ENCODE measurements at regions not wholly inside any gene's neighbourhood (a gene's known extent, or its start where the extent isn't known, plus 50 kb on each side); places are given as distances from the start of the nearest gene placed in this dataset.

- intact Hi-C loops (cut with micrococcal nuclease; ENCODE audit: unreplicated experiment), result no loop called here
- TF ChIP-seq SRF (IDR thresholded peaks at IDR 0.05; ENCODE audit: low read depth in 2 of 2, low read length in 2 of 2) (no peak), RUNX3 (IDR thresholded peaks at IDR 0.05; ENCODE audit: low read length) (no peak), REST (IDR thresholded peaks at IDR 0.05; ENCODE audit: low read depth, low read length) (no peak), TBL1XR1 (IDR thresholded peaks at IDR 0.05; ENCODE audit: low read depth, low read length) (no peak), SIN3A (IDR thresholded peaks at IDR 0.05; ENCODE audit: low read depth, low read length) (no peak), MTA3 (IDR thresholded peaks at IDR 0.05; ENCODE audit: borderline replicate concordance, low read length) (no peak), POLR2AphosphoS2 (IDR thresholded peaks at IDR 0.05; ENCODE audit: low read depth, low read length) (no peak), TCF3 (IDR thresholded peaks at IDR 0.05; ENCODE audit: borderline replicate concordance, insufficient read depth, low read depth, low read length) (no peak), JUNB (IDR thresholded peaks at IDR 0.05) (no peak), MEF2A (IDR thresholded peaks at IDR 0.05; ENCODE audit: insufficient read depth, low read depth, low read length) (no peak), ZSCAN29 (IDR thresholded peaks at IDR 0.05) (no peak), BCLAF1 (IDR thresholded peaks at IDR 0.05) (no peak)
- TF ChIP-seq, protein P1, sequence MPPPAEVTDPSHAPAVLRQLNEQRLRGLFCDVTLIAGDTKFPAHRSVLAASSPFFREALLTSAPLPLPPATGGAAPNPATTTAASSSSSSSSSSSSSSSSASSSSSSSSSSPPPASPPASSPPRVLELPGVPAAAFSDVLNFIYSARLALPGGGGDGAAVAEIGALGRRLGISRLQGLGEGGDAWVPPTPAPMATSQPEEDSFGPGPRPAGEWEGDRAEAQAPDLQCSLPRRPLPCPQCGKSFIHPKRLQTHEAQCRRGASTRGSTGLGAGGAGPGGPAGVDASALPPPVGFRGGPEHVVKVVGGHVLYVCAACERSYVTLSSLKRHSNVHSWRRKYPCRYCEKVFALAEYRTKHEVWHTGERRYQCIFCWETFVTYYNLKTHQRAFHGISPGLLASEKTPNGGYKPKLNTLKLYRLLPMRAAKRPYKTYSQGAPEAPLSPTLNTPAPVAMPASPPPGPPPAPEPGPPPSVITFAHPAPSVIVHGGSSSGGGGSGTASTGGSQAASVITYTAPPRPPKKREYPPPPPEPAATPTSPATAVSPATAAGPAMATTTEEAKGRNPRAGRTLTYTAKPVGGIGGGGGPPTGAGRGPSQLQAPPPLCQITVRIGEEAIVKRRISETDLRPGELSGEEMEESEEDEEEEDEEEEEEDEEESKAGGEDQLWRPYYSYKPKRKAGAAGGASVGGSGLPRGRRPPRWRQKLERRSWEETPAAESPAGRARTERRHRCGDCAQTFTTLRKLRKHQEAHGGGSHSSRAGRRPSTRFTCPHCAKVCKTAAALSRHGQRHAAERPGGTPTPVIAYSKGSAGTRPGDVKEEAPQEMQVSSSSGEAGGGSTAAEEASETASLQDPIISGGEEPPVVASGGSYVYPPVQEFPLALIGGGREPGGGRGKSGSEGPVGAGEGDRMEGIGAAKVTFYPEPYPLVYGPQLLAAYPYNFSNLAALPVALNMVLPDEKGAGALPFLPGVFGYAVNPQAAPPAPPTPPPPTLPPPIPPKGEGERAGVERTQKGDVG (CRISPR knock-in tag; IDR thresholded peaks at IDR 0.05), result no peak
These were observed 130.0 kb downstream of the ENC1 start for GRCh38 chr5:74510476-74511075.

More at GRCh38 chr5:74510476-74511075, 130.0 kb downstream of the ENC1 start:
- Histone ChIP-seq H3K79me2 (ENCODE audit: control insufficient read depth, insufficient read depth, low read length) (no peaks in the 10 kb centered on the region), H3K27me3 (replicated peaks in 1 of 2; ENCODE audit: control insufficient read depth in 2 of 2, insufficient read depth in 2 of 2, low read length in 1 of 2) (no peaks in the 10 kb centered on the region), H3K27ac (ENCODE audit: control insufficient read depth, insufficient read depth) (no peak overlapping the region), H3K9me3 (replicated peaks; ENCODE audit: control insufficient read depth, insufficient read depth, low read length) (no peaks in the 10 kb centered on the region), H2AFZ (ENCODE audit: control insufficient read depth, low read depth, low read length) (no peak overlapping the region), H3K4me3 (no peak overlapping the region), H4K20me1 (ENCODE audit: control insufficient read depth, insufficient read depth) (no peaks in the 10 kb centered on the region), H3K9ac (ENCODE audit: control insufficient read depth, insufficient read depth, low read length) (no peak overlapping the region), H3K36me3 (ENCODE audit: control insufficient read depth in 2 of 2, insufficient read depth in 2 of 2, low read length in 1 of 2) (no peaks in the 10 kb centered on the region), H3K4me1 (ENCODE audit: control insufficient read depth, insufficient read depth, low read length) (no peaks in the 10 kb centered on the region), H3K4me2 (ENCODE audit: control insufficient read depth, insufficient read depth) (no peak overlapping the region)
- no TSS peak for BruUV-seq (replicated peaks)
- RAD21 ChIA-PET (ENCODE audit: unreplicated experiment), result interaction anchor here (0.7 to 1.4 kb wide), 2 partner anchors 19 to 61 kb away, joined by 3 read pairs; no protein-coding TSS in a partner anchor
- CTCF ChIA-PET, result interaction anchor here (1.4 kb wide), 1 partner anchor 10 kb away, joined by 3 read pairs; no protein-coding TSS in a partner anchor
- SMC1A ChIA-PET (ENCODE audit: uncharacterized antibody, unreplicated experiment), result interaction anchor here (1.0 to 1.9 kb wide), 6 partner anchors 9 to 26 kb away, joined by 3 to 4 read pairs (median 4); no protein-coding TSS in a partner anchor
- no peak for FAIRE-seq
- POLR2A ChIA-PET, result interaction anchor here (0.6 kb wide), 1 partner anchor 18 kb away, joined by 4 read pairs; no protein-coding TSS in a partner anchor
- in situ Hi-C loops (cut with MboI), result no loop called here
- ATAC-seq, result no peak
- DNase-seq (ENCODE audit: low read depth, low spot score), result no peak
- 93% methylated on average over 1 of the region's 1 CpG for WGBS (ENCODE audit: insufficient coverage, insufficient replicate concordance, low lambda C conversion rate, missing lambda C conversion rate)
